ENCODE measurements at regions not wholly inside any gene's neighbourhood (a gene's known extent, or its start where the extent isn't known, plus 50 kb on each side); places are given as distances from the start of the nearest gene placed in this dataset.
"Not testable (repeated sequence)": the region's sequence is repeated elsewhere in the genome, so short reads cannot be mapped to it uniquely, and the experiment has no call there.

DNA sequence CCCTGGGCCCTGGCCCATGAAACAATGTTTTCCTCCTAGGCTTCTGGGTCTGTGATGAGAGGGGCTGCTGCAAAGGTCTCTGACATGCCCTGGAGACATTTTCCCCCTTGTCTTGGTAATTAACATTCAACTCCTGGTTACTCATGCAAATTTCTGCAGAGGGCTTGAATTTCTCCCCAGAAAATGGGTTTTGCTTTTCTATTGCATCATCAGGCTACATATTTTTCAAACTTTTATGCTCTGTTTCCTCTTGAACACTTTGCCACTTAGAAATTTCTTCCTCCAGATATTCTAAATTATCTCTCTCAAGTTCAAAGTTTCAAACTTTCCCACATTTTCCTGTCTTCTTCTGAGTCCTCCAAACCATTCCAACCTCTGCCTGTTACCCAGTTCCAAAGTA is 98.2 kb upstream of the TCF21 start:
- TF ChIP-seq, protein P1, sequence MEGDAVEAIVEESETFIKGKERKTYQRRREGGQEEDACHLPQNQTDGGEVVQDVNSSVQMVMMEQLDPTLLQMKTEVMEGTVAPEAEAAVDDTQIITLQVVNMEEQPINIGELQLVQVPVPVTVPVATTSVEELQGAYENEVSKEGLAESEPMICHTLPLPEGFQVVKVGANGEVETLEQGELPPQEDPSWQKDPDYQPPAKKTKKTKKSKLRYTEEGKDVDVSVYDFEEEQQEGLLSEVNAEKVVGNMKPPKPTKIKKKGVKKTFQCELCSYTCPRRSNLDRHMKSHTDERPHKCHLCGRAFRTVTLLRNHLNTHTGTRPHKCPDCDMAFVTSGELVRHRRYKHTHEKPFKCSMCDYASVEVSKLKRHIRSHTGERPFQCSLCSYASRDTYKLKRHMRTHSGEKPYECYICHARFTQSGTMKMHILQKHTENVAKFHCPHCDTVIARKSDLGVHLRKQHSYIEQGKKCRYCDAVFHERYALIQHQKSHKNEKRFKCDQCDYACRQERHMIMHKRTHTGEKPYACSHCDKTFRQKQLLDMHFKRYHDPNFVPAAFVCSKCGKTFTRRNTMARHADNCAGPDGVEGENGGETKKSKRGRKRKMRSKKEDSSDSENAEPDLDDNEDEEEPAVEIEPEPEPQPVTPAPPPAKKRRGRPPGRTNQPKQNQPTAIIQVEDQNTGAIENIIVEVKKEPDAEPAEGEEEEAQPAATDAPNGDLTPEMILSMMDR (IDR thresholded peaks at IDR 0.05) = not testable (repeated sequence)
- not testable (repeated sequence) for TF ChIP-seq EP300 (IDR thresholded peaks at IDR 0.05; ENCODE audit: borderline replicate concordance in 1 of 2, low read depth in 1 of 2, low read length in 1 of 2); RXRA (IDR thresholded peaks at IDR 0.05; ENCODE audit: borderline replicate concordance, low read depth); YY1 (IDR thresholded peaks at IDR 0.05; ENCODE audit: low read depth); POLR2AphosphoS5 (IDR thresholded peaks at IDR 0.05; ENCODE audit: low read depth, low read length); NFIC (IDR thresholded peaks at IDR 0.05; ENCODE audit: borderline replicate concordance); EZH2phosphoT487 (IDR thresholded peaks at IDR 0.05; ENCODE audit: borderline replicate concordance, low read depth)
